ENCODE measurements at regions not wholly inside any gene's neighbourhood (a gene's known extent, or its start where the extent isn't known, plus 50 kb on each side); places are given as distances from the start of the nearest gene placed in this dataset.

- intact Hi-C loops (cut with DNase I): no loop called here
- Histone ChIP-seq H3K36me3 (ENCODE audit: control insufficient read depth in 2 of 3, insufficient read depth in 3 of 3, low read length in 3 of 3) (no peaks in the 10 kb centered on the region), H3K9ac (ENCODE audit: low read length in 3 of 3) (no peak overlapping the region), H3K4me3 (ENCODE audit: low read length in 3 of 3) (no peak overlapping the region), H3K27me3 (ENCODE audit: control insufficient read depth, insufficient read depth, low read length) (no peaks in the 10 kb centered on the region), H3K4me1 (ENCODE audit: control insufficient read depth in 2 of 3, insufficient read depth in 2 of 3, low read depth in 1 of 3, low read length in 3 of 3) (peaks cover 0 to 3% (median 0%) of the 10 kb centered on the region in 3 donors), H3K9me3 (ENCODE audit: control insufficient read depth in 2 of 3, insufficient read depth in 1 of 3, low read length in 3 of 3) (no peaks in the 10 kb centered on the region), H3K27ac (ENCODE audit: low read depth in 2 of 2, low read length in 2 of 2) (no peak overlapping the region)
- DNase-seq (no peak), FAIRE-seq (no peak)
- TF ChIP-seq CTCF (IDR thresholded peaks at IDR 0.05; ENCODE audit: borderline replicate concordance, extremely low read depth, insufficient read depth): no peak
Measured at GRCh38 chr2:176743671-176744070, 468.9 kb upstream of the HNRNPA3 start.

- peaks cover 0 to 3% (median 0%) of the 10 kb centered on the region in 3 donors for H3K4me1 ChIP-seq (ENCODE audit: control insufficient read depth in 2 of 3, insufficient read depth in 2 of 3, low read depth in 1 of 3, low read length in 3 of 3)
- no peak overlapping the region for H3K9ac ChIP-seq (ENCODE audit: low read length in 3 of 3)
- no peaks in the 10 kb centered on the region for H3K36me3 ChIP-seq (ENCODE audit: control insufficient read depth in 2 of 3, insufficient read depth in 3 of 3, low read length in 3 of 3)
- no peaks in the 10 kb centered on the region for H3K9me3 ChIP-seq (ENCODE audit: control insufficient read depth in 2 of 3, insufficient read depth in 1 of 3, low read length in 3 of 3)
- TF ChIP-seq CTCF (IDR thresholded peaks at IDR 0.05; ENCODE audit: borderline replicate concordance, extremely low read depth, insufficient read depth): no peak
- H3K27ac ChIP-seq (ENCODE audit: low read depth in 2 of 2, low read length in 2 of 2): no peak overlapping the region
- no peak overlapping the region for H3K4me3 ChIP-seq (ENCODE audit: low read length in 3 of 3)
- FAIRE-seq (no peak), DNase-seq (no peak)
- intact Hi-C loops (cut with DNase I): no loop called here
- H3K27me3 ChIP-seq (ENCODE audit: control insufficient read depth, insufficient read depth, low read length): no peaks in the 10 kb centered on the region
Measured at GRCh38 chr2:176744146-176744545, 468.4 kb upstream of the HNRNPA3 start.

- Histone ChIP-seq H3K4me1 (ENCODE audit: control insufficient read depth in 2 of 3, insufficient read depth in 2 of 3, low read depth in 1 of 3, low read length in 3 of 3) (peaks cover 0 to 3% (median 0%) of the 10 kb centered on the region in 3 donors), H3K4me3 (ENCODE audit: low read length in 3 of 3) (no peak overlapping the region), H3K27ac (ENCODE audit: low read depth in 2 of 2, low read length in 2 of 2) (no peak overlapping the region), H3K9ac (ENCODE audit: low read length in 3 of 3) (no peak overlapping the region), H3K36me3 (ENCODE audit: control insufficient read depth in 2 of 3, insufficient read depth in 3 of 3, low read length in 3 of 3) (no peaks in the 10 kb centered on the region), H3K9me3 (ENCODE audit: control insufficient read depth in 2 of 3, insufficient read depth in 1 of 3, low read length in 3 of 3) (no peaks in the 10 kb centered on the region), H3K27me3 (ENCODE audit: control insufficient read depth, insufficient read depth, low read length) (no peaks in the 10 kb centered on the region)
- TF ChIP-seq CTCF (IDR thresholded peaks at IDR 0.05; ENCODE audit: borderline replicate concordance, extremely low read depth, insufficient read depth): no peak
- intact Hi-C loops (cut with DNase I): no loop called here
- FAIRE-seq (no peak), DNase-seq (peak in 3 of 5 donors; percentile 31 to 74 (median 65))
Measured at GRCh38 chr2:176745543-176746200, 466.9 kb upstream of the HNRNPA3 start.

DNA sequence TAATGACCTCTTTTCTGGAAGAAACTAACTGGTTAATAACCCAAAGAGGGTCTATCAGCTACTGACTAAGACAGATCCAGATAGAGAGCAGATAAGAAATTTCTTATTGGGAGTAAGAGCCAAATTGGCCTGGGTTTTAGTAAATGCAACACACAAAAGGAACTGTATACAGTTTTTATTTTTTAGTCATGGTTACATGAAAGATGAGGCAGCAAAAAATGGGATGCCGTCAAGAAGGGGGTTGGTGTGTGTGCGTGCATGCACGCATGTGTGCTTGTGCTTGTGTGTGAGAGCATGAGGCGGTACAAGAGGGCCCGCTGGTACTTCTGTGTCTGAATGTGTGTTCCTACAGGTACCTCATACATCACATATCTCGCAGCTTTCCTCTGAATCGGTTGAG lies 466.2 kb upstream of the HNRNPA3 start:
- Histone ChIP-seq H3K9me3 (ENCODE audit: control insufficient read depth in 2 of 3, insufficient read depth in 1 of 3, low read length in 3 of 3) (no peaks in the 10 kb centered on the region), H3K27me3 (ENCODE audit: control insufficient read depth, insufficient read depth, low read length) (no peaks in the 10 kb centered on the region), H3K36me3 (ENCODE audit: control insufficient read depth in 2 of 3, insufficient read depth in 3 of 3, low read length in 3 of 3) (no peaks in the 10 kb centered on the region), H3K4me3 (ENCODE audit: low read length in 3 of 3) (no peak overlapping the region), H3K4me1 (ENCODE audit: control insufficient read depth in 2 of 3, insufficient read depth in 2 of 3, low read depth in 1 of 3, low read length in 3 of 3) (peaks cover 0 to 3% (median 0%) of the 10 kb centered on the region in 3 donors), H3K27ac (ENCODE audit: low read depth in 2 of 2, low read length in 2 of 2) (no peak overlapping the region), H3K9ac (ENCODE audit: low read length in 3 of 3) (no peak overlapping the region)
- DNase-seq (no peak), FAIRE-seq (no peak)
- intact Hi-C loops (cut with DNase I): no loop called here
- TF ChIP-seq CTCF (IDR thresholded peaks at IDR 0.05; ENCODE audit: borderline replicate concordance, extremely low read depth, insufficient read depth): no peak
